Colonic mucosa (tissue), 4 donors: ENCODE measurements at regions not wholly inside any gene's neighbourhood (a gene's known extent, or its start where the extent isn't known, plus 50 kb on each side); places are given as distances from the start of the nearest gene placed in this dataset.

Experiments used
- DNase-seq: peaks from one replicate; pipeline ENCODE4 v3.0.0-alpha.2; 2020
- H3K27ac ChIP-seq: fragments of 200-600 bp; one replicate; pipeline ENCODE4 v1.8.0; 2021
- H3K27me3 ChIP-seq: fragments of 200-600 bp; one replicate; pipeline ENCODE4 v1.8.0; 2021
- H3K36me3 ChIP-seq: fragments of 200-600 bp; one replicate; pipeline ENCODE4 v1.8.0; 2021
- H3K4me1 ChIP-seq: fragments of 200-600 bp; one replicate; pipeline ENCODE4 v1.8.0; 2021; ENCODE audit warnings: mild to moderate bottlenecking
- H3K4me3 ChIP-seq: fragments of 200-600 bp; one replicate; pipeline ENCODE4 v1.8.0; 2021
- H3K9ac ChIP-seq, 2 donors: one replicate each; pipeline ENCODE4 v1.7.0; 2013; ENCODE audit warnings: control low read depth in 2 of 2, low read depth in 2 of 2, low read length in 2 of 2
- H3K9me3 ChIP-seq: fragments of 200-600 bp; one replicate; pipeline ENCODE4 v1.8.0; 2021
- intact Hi-C: fragments of 100-400 bp; cut with DNase I; formaldehyde crosslinking; loops from one replicate; pipeline ENCODE4 v1.14.1; 2022
- TF ChIP-seq, protein P1 (sequence below): fragments of 200-600 bp; IDR thresholded peaks from one replicate; pipeline ENCODE4 v1.8.0; 2022; ENCODE audit warnings: antibody characterized with exemption, mild to moderate bottlenecking
- donor health status: healthy.
- donor health status: DM: no; HTN: no; CAD: no.
- donor health status: DM: no; HTN: no; CAD: no.

DNA sequence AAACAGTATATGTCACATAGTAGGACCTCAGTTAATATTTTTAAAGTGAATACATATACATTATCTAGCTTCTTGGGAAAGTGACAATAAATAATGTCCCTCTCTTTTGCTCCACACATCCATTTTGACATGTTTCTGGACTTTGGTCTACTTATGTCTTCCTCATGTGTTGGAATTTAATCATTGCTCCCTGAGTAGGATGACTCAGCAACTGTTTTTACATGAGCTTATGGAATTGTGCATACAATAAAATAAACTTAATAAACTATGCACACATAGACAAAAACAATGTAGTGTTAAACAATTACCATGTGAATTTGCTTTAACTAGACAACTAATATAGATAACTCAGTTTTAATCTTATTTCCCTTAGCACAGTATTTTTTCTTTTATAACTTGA, 503.8 kb downstream of the TFAP2B start:
- TF ChIP-seq, protein P1, sequence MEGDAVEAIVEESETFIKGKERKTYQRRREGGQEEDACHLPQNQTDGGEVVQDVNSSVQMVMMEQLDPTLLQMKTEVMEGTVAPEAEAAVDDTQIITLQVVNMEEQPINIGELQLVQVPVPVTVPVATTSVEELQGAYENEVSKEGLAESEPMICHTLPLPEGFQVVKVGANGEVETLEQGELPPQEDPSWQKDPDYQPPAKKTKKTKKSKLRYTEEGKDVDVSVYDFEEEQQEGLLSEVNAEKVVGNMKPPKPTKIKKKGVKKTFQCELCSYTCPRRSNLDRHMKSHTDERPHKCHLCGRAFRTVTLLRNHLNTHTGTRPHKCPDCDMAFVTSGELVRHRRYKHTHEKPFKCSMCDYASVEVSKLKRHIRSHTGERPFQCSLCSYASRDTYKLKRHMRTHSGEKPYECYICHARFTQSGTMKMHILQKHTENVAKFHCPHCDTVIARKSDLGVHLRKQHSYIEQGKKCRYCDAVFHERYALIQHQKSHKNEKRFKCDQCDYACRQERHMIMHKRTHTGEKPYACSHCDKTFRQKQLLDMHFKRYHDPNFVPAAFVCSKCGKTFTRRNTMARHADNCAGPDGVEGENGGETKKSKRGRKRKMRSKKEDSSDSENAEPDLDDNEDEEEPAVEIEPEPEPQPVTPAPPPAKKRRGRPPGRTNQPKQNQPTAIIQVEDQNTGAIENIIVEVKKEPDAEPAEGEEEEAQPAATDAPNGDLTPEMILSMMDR = no peak

DNA sequence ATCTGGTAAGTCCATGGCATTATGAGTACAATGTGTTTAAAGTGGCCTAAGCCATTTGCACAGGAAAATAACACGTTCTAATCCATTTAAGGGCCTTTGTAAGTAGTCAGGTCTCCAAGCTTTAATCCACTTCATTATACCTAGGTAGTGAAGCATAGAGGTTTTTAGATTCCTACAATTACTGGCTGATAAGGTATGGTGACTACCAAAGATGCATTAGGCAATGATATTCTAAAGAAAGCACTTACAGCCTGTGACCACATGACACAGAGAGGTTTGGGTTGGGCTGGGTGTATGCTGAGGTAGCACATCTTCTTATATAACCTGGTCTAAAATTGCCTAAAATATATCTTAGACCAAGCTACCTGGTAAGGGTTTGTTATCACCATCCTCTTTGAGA, 504.4 kb downstream of the TFAP2B start:
- H3K9ac ChIP-seq = no peak overlapping the region
- no peak overlapping the region for H3K27ac ChIP-seq
- no peaks in the 10 kb centered on the region for H3K36me3 ChIP-seq
- DNase-seq = no peak
- H3K27me3 ChIP-seq = no peaks in the 10 kb centered on the region
- no peaks in the 10 kb centered on the region for H3K4me1 ChIP-seq
- TF ChIP-seq, protein P1 = no peak
- intact Hi-C loops = no loop called here
- no peak overlapping the region for H3K4me3 ChIP-seq
- no peaks in the 10 kb centered on the region for H3K9me3 ChIP-seq

More for the DNA sequence above, 503.8 kb downstream of the TFAP2B start:
- no peak for DNase-seq
- Histone ChIP-seq H3K9me3 (no peaks in the 10 kb centered on the region), H3K27me3 (no peaks in the 10 kb centered on the region), H3K36me3 (no peaks in the 10 kb centered on the region), H3K4me3 (no peak overlapping the region), H3K4me1 (no peaks in the 10 kb centered on the region), H3K27ac (no peak overlapping the region), H3K9ac (no peak overlapping the region)
- intact Hi-C loops = no loop called here

DNA sequence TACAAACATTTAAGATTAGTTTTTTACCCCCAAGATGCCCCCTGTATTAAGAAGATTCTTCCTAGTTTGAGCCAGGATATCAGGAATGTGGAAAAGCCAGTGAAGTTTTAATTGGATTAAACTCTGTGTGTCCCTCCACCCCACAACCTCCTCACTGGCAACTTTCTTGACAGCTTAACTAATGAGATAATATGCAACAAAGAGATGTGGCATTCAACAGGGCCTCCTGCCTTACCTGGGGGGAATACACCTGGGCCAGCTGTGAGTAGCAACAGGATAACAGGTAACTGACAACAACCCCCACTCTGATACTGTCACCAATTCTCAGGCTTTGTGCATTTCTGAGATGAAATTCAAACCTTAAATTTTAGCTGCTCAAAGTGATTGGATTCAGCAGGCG, 512.3 kb downstream of the TFAP2B start:
- no peak overlapping the region for H3K9ac ChIP-seq
- intact Hi-C loops = no loop called here

DNA sequence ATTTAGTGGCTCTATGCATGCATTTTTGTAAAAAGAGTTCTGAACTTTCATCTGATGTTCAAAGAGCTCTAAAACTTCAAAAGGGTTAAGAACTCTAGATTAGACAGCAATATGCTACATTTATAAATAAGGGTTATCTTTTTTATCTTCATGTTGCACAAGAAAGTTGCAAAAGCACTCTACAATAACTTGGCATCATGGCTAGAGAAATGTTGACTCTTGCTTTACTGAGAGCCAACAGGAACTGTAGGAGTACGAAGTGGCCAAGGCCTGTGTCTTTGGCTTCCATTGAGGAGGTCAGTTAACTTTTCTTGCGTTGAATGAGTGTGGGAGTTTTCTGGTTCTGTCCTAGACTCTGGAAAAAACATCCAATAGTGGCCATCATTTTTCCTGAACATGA, 516.9 kb downstream of the TFAP2B start:
- Histone ChIP-seq H3K27me3 (no peaks in the 10 kb centered on the region), H3K4me1 (no peaks in the 10 kb centered on the region), H3K4me3 (no peak overlapping the region), H3K27ac (no peak overlapping the region), H3K36me3 (no peaks in the 10 kb centered on the region), H3K9ac (no peak overlapping the region), H3K9me3 (no peaks in the 10 kb centered on the region)
- TF ChIP-seq, protein P1 = no peak
- no peak for DNase-seq
- intact Hi-C loops = no loop called here

More for the DNA sequence above, 512.3 kb downstream of the TFAP2B start:
- no peaks in the 10 kb centered on the region for H3K4me1 ChIP-seq
- no peaks in the 10 kb centered on the region for H3K9me3 ChIP-seq
- no peak for DNase-seq
- TF ChIP-seq, protein P1 = no peak
- H3K27me3 ChIP-seq = no peaks in the 10 kb centered on the region
- H3K4me3 ChIP-seq = no peak overlapping the region
- H3K36me3 ChIP-seq = no peaks in the 10 kb centered on the region
- no peak overlapping the region for H3K27ac ChIP-seq

DNA sequence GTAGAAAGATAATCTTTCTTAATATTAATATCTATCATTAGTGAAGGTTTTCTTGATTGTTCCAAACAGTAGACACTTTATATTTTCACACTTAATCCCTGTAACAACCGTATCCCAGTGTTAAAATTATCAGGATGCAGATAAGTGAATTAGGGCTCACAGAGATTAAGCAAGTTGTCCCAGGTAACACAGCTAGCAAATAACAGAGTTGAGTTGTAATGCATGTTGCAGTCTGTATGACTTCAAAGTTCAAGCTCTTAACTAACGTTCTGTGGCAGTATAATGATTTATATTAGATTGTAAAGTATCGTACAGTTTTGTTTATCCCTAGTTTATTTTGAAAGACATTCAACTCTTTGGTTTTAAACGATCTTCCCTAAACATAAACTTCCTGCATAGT, 517.5 kb downstream of the TFAP2B start:
- no peak overlapping the region for H3K4me3 ChIP-seq
- intact Hi-C loops = no loop called here
- H3K9me3 ChIP-seq = no peaks in the 10 kb centered on the region
- no peaks in the 10 kb centered on the region for H3K36me3 ChIP-seq
- no peak for DNase-seq
- H3K4me1 ChIP-seq = no peaks in the 10 kb centered on the region
- H3K27me3 ChIP-seq = no peaks in the 10 kb centered on the region
- no peak overlapping the region for H3K9ac ChIP-seq
- H3K27ac ChIP-seq = no peak overlapping the region
- TF ChIP-seq, protein P1 = no peak

DNA sequence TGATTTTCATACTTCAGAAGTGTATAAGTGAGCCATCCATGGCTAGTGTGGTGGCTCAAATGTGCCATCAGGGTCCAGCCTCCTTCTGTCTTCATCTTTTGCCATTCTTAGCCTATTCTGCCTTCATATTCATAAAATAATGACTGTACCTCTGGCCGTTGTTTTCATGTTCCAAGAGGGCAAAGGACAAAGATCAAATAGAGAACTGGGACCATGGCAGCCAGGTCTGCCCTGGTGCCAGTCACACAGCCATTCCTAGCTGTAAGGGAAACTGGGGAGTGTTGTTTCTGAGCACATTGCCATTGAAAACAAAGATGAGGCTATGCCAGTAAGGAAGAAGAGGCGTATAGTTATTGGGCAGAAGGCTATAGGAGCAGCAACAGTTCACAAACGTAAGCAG, 518.6 kb downstream of the TFAP2B start:
- intact Hi-C loops = no loop called here
- Histone ChIP-seq H3K4me3 (no peak overlapping the region), H3K27ac (no peak overlapping the region), H3K27me3 (no peaks in the 10 kb centered on the region), H3K4me1 (no peaks in the 10 kb centered on the region), H3K9ac (no peak overlapping the region), H3K36me3 (no peaks in the 10 kb centered on the region), H3K9me3 (no peaks in the 10 kb centered on the region)
- DNase-seq = no peak
- TF ChIP-seq, protein P1 = no peak
